GM12891 (cell line): ENCODE measurements at regions not wholly inside any gene's neighbourhood (a gene's known extent, or its start where the extent isn't known, plus 50 kb on each side); places are given as distances from the start of the nearest gene placed in this dataset.

Experiments
- PAX5 ChIP-seq: IDR thresholded peaks from 2 replicates; pipeline ENCODE4 v1.6.1; 2011; ENCODE audit warnings: low read length, moderate library complexity, mild to moderate bottlenecking; ENCODE audit not compliant: insufficient read depth, severe bottlenecking
- POLR2A ChIP-seq: IDR thresholded peaks from 2 replicates; pipeline ENCODE4 v1.6.1; 2011; ENCODE audit warnings: low read depth, low read length, control low read depth
- POLR2AphosphoS5 ChIP-seq: IDR thresholded peaks from 2 replicates; pipeline ENCODE4 v1.6.1; 2011; ENCODE audit warnings: low read depth, low read length, control low read depth
- POU2F2 ChIP-seq: IDR thresholded peaks from 2 replicates; pipeline ENCODE4 v1.6.1; 2011; ENCODE audit warnings: low read depth, mild to moderate bottlenecking, control low read depth, low read length, moderate library complexity
- SPI1 ChIP-seq: IDR thresholded peaks from 2 replicates; pipeline ENCODE4 v1.6.1; 2011; ENCODE audit warnings: low read depth, low read length, control low read depth
- TAF1 ChIP-seq: IDR thresholded peaks from 2 replicates; pipeline ENCODE4 v1.6.1; 2011; ENCODE audit warnings: low read depth, low read length, control low read depth

- TF ChIP-seq POLR2A = no peak
- TF ChIP-seq SPI1 = no peak
- no peak for TF ChIP-seq TAF1
- no peak for TF ChIP-seq POU2F2
- TF ChIP-seq POLR2AphosphoS5 = no peak
- no peak for TF ChIP-seq PAX5
These were observed 136.7 kb upstream of the DAZL start for GRCh38 chr3:16741890-16742289.
